Right cardiac atrium (tissue), 5 donors: ENCODE measurements at regions not wholly inside any gene's neighbourhood (a gene's known extent, or its start where the extent isn't known, plus 50 kb on each side); places are given as distances from the start of the nearest gene placed in this dataset.
"Not testable (repeated sequence)": the region's sequence is repeated elsewhere in the genome, so short reads cannot be mapped to it uniquely, and the experiment has no call there.

Experiments used
- ATAC-seq, 2 donors: fragments of 200-7000 bp; cut with Tn5 transposase; one replicate each; pipeline versions ENCODE4 v1.8.0 to v1.9.1; 2020; ENCODE audit warnings: moderate library complexity in 2 of 2, mild to moderate bottlenecking in 1 of 2
- DNase-seq, 3 donors: peaks; one replicate each; pipeline ENCODE4 v3.0.0-alpha.2; 2020
- H3K27ac ChIP-seq: one replicate; pipeline ENCODE4 v1.5.1; 2013; ENCODE audit warnings: mild to moderate bottlenecking, low read length, control low read depth, moderate library complexity
- H3K27me3 ChIP-seq: one replicate; pipeline ENCODE4 v1.6.1; 2013; ENCODE audit not compliant: control insufficient read depth, insufficient read depth
- H3K4me1 ChIP-seq: one replicate; pipeline ENCODE4 v1.6.1; 2013; ENCODE audit warnings: low read length; ENCODE audit not compliant: control insufficient read depth, insufficient read depth
- H3K4me3 ChIP-seq: one replicate; pipeline ENCODE4 v1.5.1; 2013; ENCODE audit warnings: low read length, control low read depth
- H3K9me3 ChIP-seq: one replicate; pipeline ENCODE4 v1.6.1; 2013; ENCODE audit warnings: low read length; ENCODE audit not compliant: control insufficient read depth
- WGBS: extraction: QIAGEN DNeasy Blood & Tissue Kit; methylation state at CpG from one replicate; pipeline ENCODE4 v1.1.7; 2013; 5-methylcytosine and 5-hydroxymethylcytosine counted together
- intact Hi-C, 4 donors: fragments of 100-400 bp; cut with DNase I; formaldehyde crosslinking; loops; one replicate each; pipeline versions ENCODE4 v1.11.0 to v1.14.0; 2022 to 2023
- donor health status: healthy with polysubstance abuse.
- donor health status: DM: no; HTN: yes; CAD: no.
- donor health status: DM: no; HTN: no; CAD: no.
- donor health status: DM: no; HTN: yes; CAD: no; lungs with severe emphysema.
- donor health status: DM: yes; HTN: yes; CAD: no.

DNA sequence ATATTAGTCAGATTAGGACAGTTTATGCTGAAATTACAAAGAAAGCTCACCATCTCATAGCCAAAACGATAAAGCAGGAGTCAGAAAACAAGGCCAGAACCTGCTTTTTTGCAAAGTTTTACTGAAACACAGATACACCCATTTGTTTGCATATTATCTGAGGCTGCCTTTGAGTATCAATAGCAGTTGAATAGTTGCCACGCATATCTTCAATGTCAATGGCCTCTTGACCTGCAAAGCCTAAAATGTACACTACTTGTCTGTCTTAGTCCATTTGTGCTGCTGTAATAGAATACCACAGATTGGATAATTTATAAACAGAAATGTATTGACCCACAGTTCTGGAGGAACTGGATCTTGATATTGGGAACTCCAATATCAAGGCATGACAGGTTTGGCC lies 94.1 kb upstream of the NT5E start:
- no peak overlapping the region for H3K4me3 ChIP-seq
- ATAC-seq (no peak), DNase-seq (no peak)
- no peaks in the 10 kb centered on the region for H3K4me1 ChIP-seq
- WGBS, result 57% methylated on average over 2 of the region's 2 CpGs
- H3K27me3 ChIP-seq, result no peaks in the 10 kb centered on the region
- no peak overlapping the region for H3K27ac ChIP-seq
- intact Hi-C loops, result loop anchor here (2.0 to 10.0 kb wide), 3 partner anchors 126 to 129 kb away; no protein-coding TSS in a partner anchor
- H3K9me3 ChIP-seq, result no peaks in the 10 kb centered on the region

DNA sequence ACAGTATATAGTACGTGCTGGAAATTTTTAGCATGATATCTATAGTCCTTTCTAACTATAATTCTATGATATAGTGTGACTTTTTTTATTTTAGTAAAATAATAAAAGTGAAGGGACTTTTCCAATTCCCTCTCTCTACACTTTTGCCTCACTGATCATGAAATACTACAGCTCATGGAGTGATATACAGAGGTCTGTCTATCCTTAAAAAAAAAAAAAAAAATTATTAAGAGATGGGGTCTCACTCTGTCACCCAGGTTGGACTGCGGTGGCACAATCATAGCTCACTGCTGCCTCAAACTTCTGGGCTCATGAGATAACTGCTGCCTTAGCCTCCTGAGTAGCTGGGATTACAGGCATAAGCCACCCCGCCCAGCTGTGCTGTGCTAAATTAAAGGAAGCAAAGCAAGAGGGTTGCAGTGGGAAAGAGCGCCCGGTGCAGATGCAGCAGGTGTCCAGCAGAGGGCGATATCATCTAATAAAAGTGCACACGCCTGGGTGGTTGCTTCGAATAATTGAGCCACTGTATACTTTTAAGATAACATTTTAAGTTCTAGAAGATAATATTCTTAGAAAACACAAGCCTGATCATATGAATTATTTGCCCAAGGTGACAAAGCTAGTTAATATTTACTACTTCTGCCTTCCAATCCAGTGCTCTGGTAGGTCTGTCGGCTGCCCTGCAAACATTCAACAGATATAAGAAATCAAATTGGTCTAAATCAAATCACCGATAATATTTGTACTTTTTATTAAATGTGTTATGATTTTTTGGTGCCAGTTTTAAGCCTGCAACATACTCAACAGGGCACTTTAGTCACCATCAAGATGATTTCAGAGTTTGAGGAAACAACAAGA lies 94.9 kb upstream of the NT5E start:
- no peaks in the 10 kb centered on the region for H3K9me3 ChIP-seq
- peak; percentile 88 to 93 for ATAC-seq
- no peak overlapping the region for H3K4me3 ChIP-seq
- H3K27me3 ChIP-seq, result no peaks in the 10 kb centered on the region
- H3K27ac ChIP-seq, result no peak overlapping the region
- peak; percentile 75 to 90 (median 81) for DNase-seq
- H3K4me1 ChIP-seq, result no peaks in the 10 kb centered on the region
- intact Hi-C loops, result loop anchor here in 3 of 4 donors (2.0 to 10.0 kb wide), 3 partner anchors 127 to 130 kb away; no protein-coding TSS in a partner anchor
- WGBS, result 28% methylated on average over 10 of the region's 10 CpGs

DNA sequence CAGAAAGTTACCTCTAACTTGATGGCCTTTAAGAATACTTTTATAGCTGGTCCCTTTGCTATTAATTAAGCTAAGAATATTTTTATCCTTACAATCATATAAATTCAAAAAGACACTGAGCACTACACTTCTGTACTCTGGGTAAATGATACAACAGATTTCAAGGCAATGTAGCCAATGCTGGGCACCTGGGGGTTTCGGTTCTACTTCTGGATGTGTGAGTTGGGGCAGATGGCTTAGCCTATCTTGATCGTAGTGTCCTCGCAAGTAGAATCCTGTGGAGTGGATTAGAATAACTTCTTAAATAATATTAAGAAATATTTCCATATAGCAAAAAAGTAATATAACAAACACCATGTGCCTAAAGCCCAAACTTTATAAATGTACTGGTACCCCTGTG lies 96.9 kb upstream of the NT5E start:
- ATAC-seq, result no peak
- Histone ChIP-seq H3K27ac (no peak overlapping the region), H3K27me3 (no peaks in the 10 kb centered on the region), H3K4me3 (no peak overlapping the region), H3K4me1 (no peaks in the 10 kb centered on the region), H3K9me3 (no peaks in the 10 kb centered on the region)
- DNase-seq, result no peak
- WGBS, result 92% methylated on average over 3 of the region's 3 CpGs
- intact Hi-C loops, result loop anchor here in 1 of 4 donors (10.0 kb wide), 1 partner anchor 132 kb away; no protein-coding TSS in a partner anchor

GRCh38 chr6:85348643-85349042 lies 101.2 kb upstream of the NT5E start:
- Histone ChIP-seq H3K4me3 (no peak overlapping the region), H3K9me3 (no peaks in the 10 kb centered on the region), H3K27me3 (no peaks in the 10 kb centered on the region), H3K27ac (no peak overlapping the region), H3K4me1 (no peaks in the 10 kb centered on the region)
- DNase-seq, result no peak
- no peak for ATAC-seq
- WGBS, result 95% methylated on average over 5 of the region's 5 CpGs
- intact Hi-C loops, result no loop called here

GRCh38 chr6:85347812-85348211 lies 102.1 kb upstream of the NT5E start:
- H3K27ac ChIP-seq, result no peak overlapping the region
- 52% methylated on average over 1 of the region's 1 CpG for WGBS
- no peak overlapping the region for H3K4me3 ChIP-seq
- no peaks in the 10 kb centered on the region for H3K9me3 ChIP-seq
- ATAC-seq (no peak), DNase-seq (no peak)
- H3K27me3 ChIP-seq, result no peaks in the 10 kb centered on the region
- intact Hi-C loops, result no loop called here
- no peaks in the 10 kb centered on the region for H3K4me1 ChIP-seq

DNA sequence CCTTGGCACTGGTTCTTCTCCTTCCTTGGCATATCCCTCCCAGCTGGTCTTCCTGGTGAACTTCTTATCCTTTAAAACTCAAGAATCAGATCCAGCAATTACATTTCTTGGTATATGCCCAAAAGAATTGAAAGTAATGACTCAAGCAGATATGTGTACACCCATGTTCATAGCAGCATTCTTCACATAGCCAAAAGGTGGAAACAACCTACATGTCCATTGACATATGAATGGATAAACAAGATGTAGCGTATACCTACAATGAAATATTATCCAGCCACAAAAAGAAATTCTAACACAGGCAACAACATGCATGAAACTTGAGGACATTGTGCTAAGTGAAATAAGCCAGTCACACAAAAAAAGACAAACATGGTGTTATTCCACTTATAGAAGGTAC lies 103.7 kb upstream of the NT5E start:
- no peaks in the 10 kb centered on the region for H3K9me3 ChIP-seq
- no peaks in the 10 kb centered on the region for H3K4me1 ChIP-seq
- no peak overlapping the region for H3K27ac ChIP-seq
- no peak for DNase-seq
- ATAC-seq, result no peak
- WGBS, result 93% methylated on average over 1 of the region's 1 CpG
- intact Hi-C loops, result no loop called here
- H3K4me3 ChIP-seq, result no peak overlapping the region
- H3K27me3 ChIP-seq, result no peaks in the 10 kb centered on the region

GRCh38 chr6:85344996-85345395 lies 104.9 kb upstream of the NT5E start:
- DNase-seq, result no peak
- 63% methylated on average over 1 of the region's 1 CpG for WGBS
- intact Hi-C loops, result no loop called here
- Histone ChIP-seq H3K9me3 (no peaks in the 10 kb centered on the region), H3K27ac (no peak overlapping the region), H3K27me3 (no peaks in the 10 kb centered on the region), H3K4me3 (no peak overlapping the region), H3K4me1 (no peaks in the 10 kb centered on the region)
- ATAC-seq, result no peak

DNA sequence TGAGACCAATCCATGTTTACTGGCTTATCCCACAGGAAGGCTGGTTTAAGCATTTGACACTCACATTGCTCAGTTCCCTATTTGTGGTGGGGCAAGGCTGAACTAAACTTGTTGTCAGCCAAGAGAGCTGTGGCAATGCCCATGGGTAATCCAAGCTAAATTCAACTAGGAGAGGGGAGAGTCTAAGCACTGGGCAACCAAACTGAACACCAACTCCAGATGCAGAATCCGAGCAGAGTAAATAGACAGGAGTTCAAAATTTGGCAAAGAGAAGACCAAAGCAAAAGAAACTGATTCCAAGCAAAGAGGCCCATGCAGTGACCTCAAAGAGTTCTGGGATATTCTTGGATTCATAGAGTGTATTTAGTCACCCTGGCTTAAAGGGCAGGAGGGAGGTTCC lies 106.5 kb upstream of the NT5E start:
- Histone ChIP-seq H3K9me3 (no peaks in the 10 kb centered on the region), H3K4me1 (no peaks in the 10 kb centered on the region), H3K27me3 (no peaks in the 10 kb centered on the region), H3K4me3 (no peak overlapping the region), H3K27ac (no peak overlapping the region)
- DNase-seq (no peak), ATAC-seq (no peak)
- 55% methylated on average over 1 of the region's 1 CpG for WGBS
- intact Hi-C loops, result no loop called here

GRCh38 chr6:85329196-85329595 lies 120.7 kb upstream of the NT5E start:
- H3K27me3 ChIP-seq, result no peaks in the 10 kb centered on the region
- intact Hi-C loops, result no loop called here
- 62% methylated on average over 4 of the region's 4 CpGs for WGBS
- H3K4me3 ChIP-seq, result no peak overlapping the region
- peak in 1 of 2 donors; percentile 33 for ATAC-seq
- no peak overlapping the region for H3K27ac ChIP-seq
- no peaks in the 10 kb centered on the region for H3K4me1 ChIP-seq
- DNase-seq, result peak in 1 of 3 donors; percentile 31
- H3K9me3 ChIP-seq, result no peaks in the 10 kb centered on the region

- DNase-seq, intact Hi-C loops, ATAC-seq, H3K27ac ChIP-seq, H3K9me3 ChIP-seq, H3K27me3 ChIP-seq, H3K4me3 ChIP-seq, H3K4me1 ChIP-seq: not testable (repeated sequence)
- WGBS, result 93% methylated on average over 31 of the region's 31 CpGs
These were observed 124.1 kb upstream of the NT5E start for GRCh38 chr6:85325811-85326210.

GRCh38 chr6:85323435-85324040 lies 126.3 kb upstream of the NT5E start:
- DNase-seq, result peak; percentile 57 to 89 (median 63)
- intact Hi-C loops, result no loop called here
- H3K4me1 ChIP-seq, result no peaks in the 10 kb centered on the region

More at GRCh38 chr6:85323435-85324040, 126.3 kb upstream of the NT5E start:
- Histone ChIP-seq H3K27ac (no peak overlapping the region), H3K27me3 (no peaks in the 10 kb centered on the region), H3K9me3 (no peaks in the 10 kb centered on the region), H3K4me3 (no peak overlapping the region)
- WGBS, result 33% methylated on average over 9 of the region's 9 CpGs
- ATAC-seq, result peak; percentile 49 to 71
